Activated B cell treated with CpG ODN at 0.5 μM for 24 hours (primary cell): ENCODE measurements at regions not wholly inside any gene's neighbourhood (a gene's known extent, or its start where the extent isn't known, plus 50 kb on each side); places are given as distances from the start of the nearest gene placed in this dataset.

ENCODE experiments used
- ATAC-seq: fragments of 200-7000 bp; cut with Tn5 transposase; one replicate; pipeline ENCODE4 v1.10.0; 2021; ENCODE audit warnings: low read depth, mild to moderate bottlenecking, moderate library complexity
- CTCF ChIA-PET: fragments of 350-600 bp; sonication (Branson Sonifier 250); formaldehyde crosslinking; loops from one replicate; lab custom pipeline; 2021; ENCODE audit warnings: antibody characterized with exemption; lab: Charles Lee
- POLR2A ChIA-PET: fragments of 350-600 bp; sonication (Branson Sonifier 250); formaldehyde crosslinking; loops from one replicate; lab custom pipeline; 2021; ENCODE audit warnings: antibody characterized with exemption; lab: Charles Lee
- DNase-seq: peaks from one replicate; pipeline ENCODE4 v3.0.0; 2022
- H3K27ac Mint-ChIP-seq: one replicate; pipeline ENCODE4 v1.8.0; 2020; ENCODE audit warnings: mixed read lengths
- H3K27me3 Mint-ChIP-seq: one replicate; pipeline ENCODE4 v1.8.0; 2021; ENCODE audit warnings: mixed read lengths
- H3K36me3 Mint-ChIP-seq: one replicate; pipeline ENCODE4 v1.8.0; 2021; ENCODE audit warnings: low read depth, mixed read lengths
- H3K4me1 Mint-ChIP-seq: one replicate; pipeline ENCODE4 v1.8.0; 2021; ENCODE audit warnings: mixed read lengths
- H3K4me3 Mint-ChIP-seq: one replicate; pipeline ENCODE4 v1.8.0; 2020; ENCODE audit warnings: mild to moderate bottlenecking, mixed read lengths
- H3K9me3 Mint-ChIP-seq: one replicate; pipeline ENCODE4 v1.8.0; 2020; ENCODE audit warnings: mixed read lengths
- CTCF ChIP-seq: fragments of 200-600 bp; IDR thresholded peaks from one replicate; pipeline ENCODE4 v1.8.0; 2022; ENCODE audit warnings: antibody characterized with exemption, mild to moderate bottlenecking
- intact Hi-C: fragments of 100-400 bp; cut with micrococcal nuclease; formaldehyde crosslinking; loops from one replicate; pipeline ENCODE4 v1.15.1; 2024

GRCh38 chr14:35988550-35988949 lies 162.4 kb downstream of the BRMS1L start:
- CTCF ChIA-PET = no interaction called here
- no peak for TF ChIP-seq CTCF

GRCh38 chr14:35987731-35988130 lies 161.6 kb downstream of the BRMS1L start:
- Mint-ChIP-seq H3K36me3 (no peaks in the 10 kb centered on the region), H3K9me3 (no peaks in the 10 kb centered on the region), H3K27ac (no peak overlapping the region), H3K4me1 (no peaks in the 10 kb centered on the region), H3K27me3 (no peaks in the 10 kb centered on the region), H3K4me3 (no peak overlapping the region)
- DNase-seq (no peak), ATAC-seq (no peak)
- intact Hi-C loops = no loop called here
- TF ChIP-seq CTCF = no peak
- ChIA-PET CTCF (no interaction called here), POLR2A (no interaction called here)

More at GRCh38 chr14:35988550-35988949, 162.4 kb downstream of the BRMS1L start:
- Mint-ChIP-seq H3K9me3 (no peaks in the 10 kb centered on the region), H3K36me3 (no peaks in the 10 kb centered on the region), H3K4me1 (no peaks in the 10 kb centered on the region), H3K4me3 (no peak overlapping the region), H3K27me3 (no peaks in the 10 kb centered on the region), H3K27ac (no peak overlapping the region)
- intact Hi-C loops = no loop called here
- no peak for DNase-seq
- POLR2A ChIA-PET = no interaction called here
- no peak for ATAC-seq

GRCh38 chr14:35986219-35986573 lies 160.1 kb downstream of the BRMS1L start:
- POLR2A ChIA-PET = no interaction called here
- Mint-ChIP-seq H3K27ac (no peak overlapping the region), H3K9me3 (no peaks in the 10 kb centered on the region), H3K27me3 (no peaks in the 10 kb centered on the region), H3K36me3 (no peaks in the 10 kb centered on the region), H3K4me1 (no peaks in the 10 kb centered on the region), H3K4me3 (no peak overlapping the region)
- DNase-seq (no peak), ATAC-seq (no peak)
- CTCF ChIA-PET = no interaction called here
- TF ChIP-seq CTCF = no peak
- intact Hi-C loops = no loop called here

GRCh38 chr14:35985474-35986218 lies 159.5 kb downstream of the BRMS1L start:
- no peak overlapping the region for H3K27ac Mint-ChIP-seq
- no peak for ATAC-seq
- intact Hi-C loops = no loop called here
- no peaks in the 10 kb centered on the region for H3K9me3 Mint-ChIP-seq
- H3K4me3 Mint-ChIP-seq = no peak overlapping the region
- no peaks in the 10 kb centered on the region for H3K27me3 Mint-ChIP-seq
- no peaks in the 10 kb centered on the region for H3K4me1 Mint-ChIP-seq
- H3K36me3 Mint-ChIP-seq = no peaks in the 10 kb centered on the region
- CTCF ChIA-PET = no interaction called here
- no peak for DNase-seq
- POLR2A ChIA-PET = no interaction called here
- no peak for TF ChIP-seq CTCF

- Mint-ChIP-seq H3K9me3 (no peaks in the 10 kb centered on the region), H3K4me1 (no peaks in the 10 kb centered on the region), H3K27me3 (no peaks in the 10 kb centered on the region), H3K27ac (no peak overlapping the region), H3K4me3 (no peak overlapping the region), H3K36me3 (no peaks in the 10 kb centered on the region)
- POLR2A ChIA-PET = no interaction called here
- intact Hi-C loops = no loop called here
- CTCF ChIA-PET = no interaction called here
- DNase-seq (no peak), ATAC-seq (no peak)
- no peak for TF ChIP-seq CTCF
Observed at GRCh38 chr14:35979531-35979930, 153.4 kb downstream of the BRMS1L start.
